ENCODE measurements at regions not wholly inside any gene's neighbourhood (a gene's known extent, or its start where the extent isn't known, plus 50 kb on each side); places are given as distances from the start of the nearest gene placed in this dataset.

- ChIA-PET POLR2A (no interaction called here), CTCF (interaction anchor here (0.6 kb wide), 1 partner anchor 154 kb away, joined by 3 read pairs; no protein-coding TSS in a partner anchor)
- no peak for DNase-seq (ENCODE audit: low read depth, low spot score)
- TF ChIP-seq, protein P1, sequence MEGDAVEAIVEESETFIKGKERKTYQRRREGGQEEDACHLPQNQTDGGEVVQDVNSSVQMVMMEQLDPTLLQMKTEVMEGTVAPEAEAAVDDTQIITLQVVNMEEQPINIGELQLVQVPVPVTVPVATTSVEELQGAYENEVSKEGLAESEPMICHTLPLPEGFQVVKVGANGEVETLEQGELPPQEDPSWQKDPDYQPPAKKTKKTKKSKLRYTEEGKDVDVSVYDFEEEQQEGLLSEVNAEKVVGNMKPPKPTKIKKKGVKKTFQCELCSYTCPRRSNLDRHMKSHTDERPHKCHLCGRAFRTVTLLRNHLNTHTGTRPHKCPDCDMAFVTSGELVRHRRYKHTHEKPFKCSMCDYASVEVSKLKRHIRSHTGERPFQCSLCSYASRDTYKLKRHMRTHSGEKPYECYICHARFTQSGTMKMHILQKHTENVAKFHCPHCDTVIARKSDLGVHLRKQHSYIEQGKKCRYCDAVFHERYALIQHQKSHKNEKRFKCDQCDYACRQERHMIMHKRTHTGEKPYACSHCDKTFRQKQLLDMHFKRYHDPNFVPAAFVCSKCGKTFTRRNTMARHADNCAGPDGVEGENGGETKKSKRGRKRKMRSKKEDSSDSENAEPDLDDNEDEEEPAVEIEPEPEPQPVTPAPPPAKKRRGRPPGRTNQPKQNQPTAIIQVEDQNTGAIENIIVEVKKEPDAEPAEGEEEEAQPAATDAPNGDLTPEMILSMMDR (IDR thresholded peaks at IDR 0.05; ENCODE audit: insufficient read depth, low read length, missing control alignments) = no peak
- H3K4me3 ChIP-seq (ENCODE audit: low read depth, low read length) = no peak overlapping the region
Observed at GRCh38 chr4:29037501-29037900, 1682.7 kb upstream of the PCDH7 start.

GRCh38 chr4:29043411-29043810 is 1676.8 kb upstream of the PCDH7 start:
- ChIA-PET POLR2A (no interaction called here), CTCF (no interaction called here)

GRCh38 chr4:29046186-29046585 is 1674.0 kb upstream of the PCDH7 start:
- CTCF ChIA-PET = no interaction called here
- POLR2A ChIA-PET = no interaction called here
- TF ChIP-seq, protein P1 (IDR thresholded peaks at IDR 0.05; ENCODE audit: insufficient read depth, low read length, missing control alignments) = no peak
- no peak overlapping the region for H3K4me3 ChIP-seq (ENCODE audit: low read depth, low read length)
- no peak for DNase-seq (ENCODE audit: low read depth, low spot score)

More at GRCh38 chr4:29043411-29043810, 1676.8 kb upstream of the PCDH7 start:
- no peak for DNase-seq (ENCODE audit: low read depth, low spot score)
- H3K4me3 ChIP-seq (ENCODE audit: low read depth, low read length) = no peak overlapping the region
- TF ChIP-seq, protein P1 (IDR thresholded peaks at IDR 0.05; ENCODE audit: insufficient read depth, low read length, missing control alignments) = no peak

- no peak for DNase-seq (ENCODE audit: low read depth, low spot score)
- H3K4me3 ChIP-seq (ENCODE audit: low read depth, low read length) = no peak overlapping the region
- CTCF ChIA-PET = no interaction called here
- POLR2A ChIA-PET = no interaction called here
- TF ChIP-seq, protein P1 (IDR thresholded peaks at IDR 0.05; ENCODE audit: insufficient read depth, low read length, missing control alignments) = no peak
Observed at GRCh38 chr4:29046781-29047180, 1673.4 kb upstream of the PCDH7 start.

DNA sequence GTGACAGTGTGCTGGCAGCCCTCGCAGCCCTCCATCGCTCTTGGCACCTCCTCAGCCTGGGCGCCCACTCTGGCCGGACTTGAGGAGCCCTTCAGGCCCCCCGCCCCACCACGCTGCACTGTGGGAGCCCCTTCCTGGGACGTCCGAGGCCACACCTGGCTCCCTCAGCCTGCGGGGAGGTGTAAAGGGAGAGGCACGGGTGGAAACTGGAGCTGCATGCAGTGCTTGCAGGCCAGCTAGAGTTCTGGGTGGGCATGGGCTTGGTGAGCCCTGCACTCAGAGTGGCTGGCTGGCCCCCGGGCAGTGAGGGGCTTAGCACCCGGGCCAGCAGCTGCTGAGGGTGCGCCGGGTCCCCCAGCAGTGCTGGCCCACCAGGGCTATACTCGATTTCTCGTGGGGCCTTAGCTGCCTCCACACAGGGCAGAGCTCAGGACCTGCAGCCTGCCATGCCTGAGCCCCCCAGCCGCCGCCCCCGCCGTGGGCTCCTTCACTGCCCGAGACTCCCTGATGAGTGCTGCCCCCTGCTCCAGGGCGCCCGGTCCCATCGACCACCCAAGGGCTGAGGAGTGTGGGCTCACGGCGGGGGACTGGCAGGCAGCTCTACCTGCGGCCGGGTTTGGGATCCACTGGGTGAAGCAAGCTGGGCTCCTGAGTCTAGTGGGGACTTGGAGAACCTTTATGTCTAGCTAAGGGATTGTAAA is 1672.7 kb upstream of the PCDH7 start:
- POLR2A ChIA-PET = no interaction called here
- no peak overlapping the region for H3K4me3 ChIP-seq (ENCODE audit: low read depth, low read length)
- TF ChIP-seq, protein P1 (IDR thresholded peaks at IDR 0.05; ENCODE audit: insufficient read depth, low read length, missing control alignments) = no peak
- no peak for DNase-seq (ENCODE audit: low read depth, low spot score)
- CTCF ChIA-PET = no interaction called here

DNA sequence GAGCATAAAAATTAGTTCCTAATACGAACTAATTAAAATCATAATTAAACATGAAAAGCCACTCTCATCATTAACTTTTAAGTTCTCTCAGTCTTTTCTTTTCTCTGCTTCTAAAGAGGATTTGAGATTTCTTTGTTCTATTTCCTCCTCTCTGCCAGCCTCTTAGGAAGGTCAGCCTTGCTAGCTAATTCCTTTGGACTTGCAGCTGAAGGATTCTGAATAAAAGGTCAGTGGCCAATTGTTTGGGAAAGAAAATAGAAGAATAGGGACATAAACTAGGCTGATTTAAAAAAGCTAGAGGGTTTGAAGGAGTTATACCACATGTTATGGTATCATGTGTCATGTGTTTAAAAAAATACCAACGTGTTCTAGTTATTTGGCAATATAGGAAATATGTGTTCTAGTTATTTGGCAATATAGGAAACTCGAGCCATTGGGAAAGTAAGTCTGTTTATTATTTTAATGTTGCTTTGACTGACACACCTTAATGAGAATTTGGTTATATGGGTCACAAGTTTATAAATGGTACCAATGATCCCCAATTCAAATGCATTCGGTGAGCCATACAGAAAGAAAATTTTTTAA is 1668.7 kb upstream of the PCDH7 start:
- POLR2A ChIA-PET = no interaction called here
- CTCF ChIA-PET = no interaction called here
- no peak for DNase-seq (ENCODE audit: low read depth, low spot score)
- no peak overlapping the region for H3K4me3 ChIP-seq (ENCODE audit: low read depth, low read length)
- TF ChIP-seq, protein P1 (IDR thresholded peaks at IDR 0.05; ENCODE audit: insufficient read depth, low read length, missing control alignments) = no peak
